ENCODE measurements at regions not wholly inside any gene's neighbourhood (a gene's known extent, or its start where the extent isn't known, plus 50 kb on each side); places are given as distances from the start of the nearest gene placed in this dataset.

- 94 to 98% (median 96%) methylated on average over 2 of the region's 2 CpGs for WGBS, 3 donors
- Histone ChIP-seq H3K9me3 (no peaks in the 10 kb centered on the region), H3K4me1 (no peaks in the 10 kb centered on the region), H3K27me3 (ENCODE audit: insufficient read depth in 3 of 3, low read length in 2 of 3) (no peaks in the 10 kb centered on the region), H3K27ac (no peak overlapping the region), H3K36me3 (ENCODE audit: insufficient read depth in 1 of 2, low read depth in 1 of 2) (no peaks in the 10 kb centered on the region), H3K4me3 (no peak overlapping the region)
- intact Hi-C loops (cut with DNase I): no loop called here
- ATAC-seq (no peak), DNase-seq (no peak)
- TF ChIP-seq, protein P1, sequence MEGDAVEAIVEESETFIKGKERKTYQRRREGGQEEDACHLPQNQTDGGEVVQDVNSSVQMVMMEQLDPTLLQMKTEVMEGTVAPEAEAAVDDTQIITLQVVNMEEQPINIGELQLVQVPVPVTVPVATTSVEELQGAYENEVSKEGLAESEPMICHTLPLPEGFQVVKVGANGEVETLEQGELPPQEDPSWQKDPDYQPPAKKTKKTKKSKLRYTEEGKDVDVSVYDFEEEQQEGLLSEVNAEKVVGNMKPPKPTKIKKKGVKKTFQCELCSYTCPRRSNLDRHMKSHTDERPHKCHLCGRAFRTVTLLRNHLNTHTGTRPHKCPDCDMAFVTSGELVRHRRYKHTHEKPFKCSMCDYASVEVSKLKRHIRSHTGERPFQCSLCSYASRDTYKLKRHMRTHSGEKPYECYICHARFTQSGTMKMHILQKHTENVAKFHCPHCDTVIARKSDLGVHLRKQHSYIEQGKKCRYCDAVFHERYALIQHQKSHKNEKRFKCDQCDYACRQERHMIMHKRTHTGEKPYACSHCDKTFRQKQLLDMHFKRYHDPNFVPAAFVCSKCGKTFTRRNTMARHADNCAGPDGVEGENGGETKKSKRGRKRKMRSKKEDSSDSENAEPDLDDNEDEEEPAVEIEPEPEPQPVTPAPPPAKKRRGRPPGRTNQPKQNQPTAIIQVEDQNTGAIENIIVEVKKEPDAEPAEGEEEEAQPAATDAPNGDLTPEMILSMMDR (IDR thresholded peaks at IDR 0.05): no peak
These were observed 75.3 kb upstream of the ZC3H15 start for GRCh38 chr2:186410802-186411201.

GRCh38 chr2:186422226-186422625, 63.8 kb upstream of the ZC3H15 start:
- TF ChIP-seq, protein P1 (IDR thresholded peaks at IDR 0.05): no peak
- peak overlapping the region; percentile 31 for H3K4me3 ChIP-seq
- peak overlapping the region; percentile 62 for H3K27ac ChIP-seq
- ATAC-seq (peak; percentile 95 to 99 (median 98)), DNase-seq (peak; percentile 59 to 78)
- H3K4me1 ChIP-seq: peaks cover 13% of the 10 kb centered on the region
- intact Hi-C loops (cut with DNase I): no loop called here
- no peaks in the 10 kb centered on the region for H3K9me3 ChIP-seq
- WGBS, 3 donors: 19 to 30% (median 26%) methylated on average over 3 of the region's 3 CpGs
- H3K36me3 ChIP-seq (ENCODE audit: insufficient read depth in 1 of 2, low read depth in 1 of 2): no peaks in the 10 kb centered on the region
- no peaks in the 10 kb centered on the region for H3K27me3 ChIP-seq (ENCODE audit: insufficient read depth in 3 of 3, low read length in 2 of 3)

DNA sequence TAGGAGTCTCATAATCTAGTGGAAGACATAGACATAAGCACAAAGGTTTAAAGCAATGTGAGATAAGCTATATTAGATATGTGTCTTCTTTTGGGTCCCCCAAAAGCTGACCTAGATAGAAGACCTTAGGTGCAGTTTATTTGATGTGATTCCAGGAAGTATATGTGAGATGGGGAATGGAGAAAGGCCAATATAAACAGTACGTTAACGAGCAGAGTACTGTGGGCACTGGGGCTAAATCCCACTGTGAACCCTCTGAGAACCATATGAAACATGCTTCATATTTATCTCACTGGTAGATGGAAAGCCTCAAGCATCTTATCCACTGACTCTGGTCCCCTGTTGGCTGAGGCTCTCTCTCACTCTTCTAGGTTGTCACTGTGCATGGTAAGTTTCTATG, 62.6 kb upstream of the ZC3H15 start:
- intact Hi-C loops (cut with DNase I): no loop called here
- no peak for DNase-seq
- Histone ChIP-seq H3K9me3 (no peaks in the 10 kb centered on the region), H3K27me3 (ENCODE audit: insufficient read depth in 3 of 3, low read length in 2 of 3) (no peaks in the 10 kb centered on the region), H3K4me3 (no peak overlapping the region), H3K4me1 (peaks cover 17% of the 10 kb centered on the region), H3K27ac (peak overlapping the region; percentile 62), H3K36me3 (ENCODE audit: insufficient read depth in 1 of 2, low read depth in 1 of 2) (no peaks in the 10 kb centered on the region)
- whole genome bisulfite sequencing, 3 donors: 33 to 67% (median 44%) methylated on average over 2 of the region's 2 CpGs
- TF ChIP-seq, protein P1 (IDR thresholded peaks at IDR 0.05): no peak
- no peak for ATAC-seq

- peaks cover 17% of the 10 kb centered on the region for H3K4me1 ChIP-seq
- TF ChIP-seq, protein P1 (IDR thresholded peaks at IDR 0.05): no peak
- H3K9me3 ChIP-seq: no peaks in the 10 kb centered on the region
- H3K36me3 ChIP-seq (ENCODE audit: insufficient read depth in 1 of 2, low read depth in 1 of 2): no peaks in the 10 kb centered on the region
- no peaks in the 10 kb centered on the region for H3K27me3 ChIP-seq (ENCODE audit: insufficient read depth in 3 of 3, low read length in 2 of 3)
- H3K27ac ChIP-seq: no peak overlapping the region
- DNase-seq (no peak), ATAC-seq (no peak)
- intact Hi-C loops (cut with DNase I): no loop called here
- 57 to 64% (median 61%) methylated on average over 2 of the region's 2 CpGs for WGBS, 3 donors
- H3K4me3 ChIP-seq: no peak overlapping the region
These were observed 61.8 kb upstream of the ZC3H15 start for GRCh38 chr2:186424265-186424664.

- WGBS, 3 donors: 78 to 88% (median 81%) methylated on average over 1 of the region's 1 CpG
- intact Hi-C loops (cut with DNase I): no loop called here
- H3K4me3 ChIP-seq: no peak overlapping the region
- DNase-seq (no peak), ATAC-seq (no peak)
- H3K4me1 ChIP-seq: peaks cover 17% of the 10 kb centered on the region
- no peaks in the 10 kb centered on the region for H3K9me3 ChIP-seq
- no peaks in the 10 kb centered on the region for H3K36me3 ChIP-seq (ENCODE audit: insufficient read depth in 1 of 2, low read depth in 1 of 2)
- no peaks in the 10 kb centered on the region for H3K27me3 ChIP-seq (ENCODE audit: insufficient read depth in 3 of 3, low read length in 2 of 3)
- no peak overlapping the region for H3K27ac ChIP-seq
- TF ChIP-seq, protein P1 (IDR thresholded peaks at IDR 0.05): no peak
These were observed 60.5 kb upstream of the ZC3H15 start for GRCh38 chr2:186425576-186425975.
